ENCODE measurements at regions not wholly inside any gene's neighbourhood (a gene's known extent, or its start where the extent isn't known, plus 50 kb on each side); places are given as distances from the start of the nearest gene placed in this dataset.

DNA sequence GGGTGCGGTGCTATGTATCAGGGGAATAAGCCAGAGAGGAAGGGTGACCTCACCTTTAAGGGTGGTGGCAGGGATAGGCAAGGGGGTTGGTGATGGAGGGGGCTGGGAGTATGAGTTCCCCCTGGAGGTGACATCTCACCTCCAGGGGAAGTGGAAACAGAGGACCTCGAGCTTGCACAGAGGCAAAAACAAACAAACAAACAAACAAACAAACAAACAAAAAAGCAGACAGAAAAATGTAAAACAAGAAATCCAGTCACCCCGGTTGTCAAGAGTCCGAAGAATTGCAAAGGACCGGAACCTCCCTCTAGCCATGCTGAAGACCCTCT is 112.2 kb upstream of the MYL2 start (continued):
- TF ChIP-seq, protein P1, sequence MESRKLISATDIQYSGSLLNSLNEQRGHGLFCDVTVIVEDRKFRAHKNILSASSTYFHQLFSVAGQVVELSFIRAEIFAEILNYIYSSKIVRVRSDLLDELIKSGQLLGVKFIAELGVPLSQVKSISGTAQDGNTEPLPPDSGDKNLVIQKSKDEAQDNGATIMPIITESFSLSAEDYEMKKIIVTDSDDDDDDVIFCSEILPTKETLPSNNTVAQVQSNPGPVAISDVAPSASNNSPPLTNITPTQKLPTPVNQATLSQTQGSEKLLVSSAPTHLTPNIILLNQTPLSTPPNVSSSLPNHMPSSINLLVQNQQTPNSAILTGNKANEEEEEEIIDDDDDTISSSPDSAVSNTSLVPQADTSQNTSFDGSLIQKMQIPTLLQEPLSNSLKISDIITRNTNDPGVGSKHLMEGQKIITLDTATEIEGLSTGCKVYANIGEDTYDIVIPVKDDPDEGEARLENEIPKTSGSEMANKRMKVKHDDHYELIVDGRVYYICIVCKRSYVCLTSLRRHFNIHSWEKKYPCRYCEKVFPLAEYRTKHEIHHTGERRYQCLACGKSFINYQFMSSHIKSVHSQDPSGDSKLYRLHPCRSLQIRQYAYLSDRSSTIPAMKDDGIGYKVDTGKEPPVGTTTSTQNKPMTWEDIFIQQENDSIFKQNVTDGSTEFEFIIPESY (IDR thresholded peaks at IDR 0.05; ENCODE audit: extremely low read depth, insufficient replicate concordance, low read length) = no peak
- TF ChIP-seq, protein P2, sequence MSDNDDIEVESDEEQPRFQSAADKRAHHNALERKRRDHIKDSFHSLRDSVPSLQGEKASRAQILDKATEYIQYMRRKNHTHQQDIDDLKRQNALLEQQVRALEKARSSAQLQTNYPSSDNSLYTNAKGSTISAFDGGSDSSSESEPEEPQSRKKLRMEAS (IDR thresholded peaks at IDR 0.05) = no peak
- TF ChIP-seq EZH2 (IDR thresholded peaks at IDR 0.05) = no peak
- TF ChIP-seq, protein P3, sequence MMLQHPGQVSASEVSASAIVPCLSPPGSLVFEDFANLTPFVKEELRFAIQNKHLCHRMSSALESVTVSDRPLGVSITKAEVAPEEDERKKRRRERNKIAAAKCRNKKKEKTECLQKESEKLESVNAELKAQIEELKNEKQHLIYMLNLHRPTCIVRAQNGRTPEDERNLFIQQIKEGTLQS (IDR thresholded peaks at IDR 0.05) = no peak
- no peak for TF ChIP-seq YY1 (IDR thresholded peaks at IDR 0.05; ENCODE audit: extremely low read depth, insufficient replicate concordance, low read depth, low read length)
- TF ChIP-seq POLR2AphosphoS5 (IDR thresholded peaks at IDR 0.05; ENCODE audit: low read depth, low read length) = no peak
- TF ChIP-seq SIN3A (IDR thresholded peaks at IDR 0.05; ENCODE audit: low read depth) = no peak

DNA sequence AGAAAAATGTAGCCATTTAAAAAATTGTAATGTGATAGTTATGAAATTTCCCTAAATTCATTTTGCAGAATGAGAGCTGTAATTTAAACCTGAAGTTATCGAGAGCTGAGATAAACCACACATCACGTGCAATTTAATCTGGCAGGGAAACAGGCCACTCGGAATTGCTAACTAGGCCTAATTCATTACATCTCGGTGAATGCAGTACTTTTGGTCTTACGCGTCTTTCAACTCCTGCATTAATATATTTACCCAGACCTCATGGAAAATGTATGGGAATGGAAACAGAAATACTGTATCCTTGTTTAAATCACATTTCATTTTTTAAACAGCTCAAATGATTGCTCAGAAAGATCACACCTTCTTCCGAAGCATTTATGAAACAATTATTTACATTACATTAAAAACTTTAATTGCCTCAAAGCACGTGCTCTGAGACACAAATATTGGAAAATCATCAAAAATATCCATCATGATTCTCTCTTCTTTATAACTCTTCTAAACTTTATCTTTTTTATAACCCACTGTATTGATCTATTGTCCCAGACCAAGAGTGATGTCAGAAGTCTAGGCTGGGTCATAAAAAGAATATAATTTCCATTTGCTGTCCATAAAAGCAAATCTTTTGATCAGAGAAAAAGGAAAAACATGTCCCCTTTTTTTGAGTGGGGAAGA is 111.7 kb upstream of the MYL2 start:
- intact Hi-C loops (cut with micrococcal nuclease) = no loop called here
- Histone ChIP-seq H3K79me2 (ENCODE audit: insufficient read depth, low read length) (no peaks in the 10 kb centered on the region), H3K9me2 (ENCODE audit: insufficient read depth) (no peaks in the 10 kb centered on the region), H3K9ac (ENCODE audit: low read length) (no peak overlapping the region), H3K27me3 (ENCODE audit: insufficient read depth, low read length) (no peaks in the 10 kb centered on the region), H3K4me1 (ENCODE audit: control insufficient read depth in 1 of 2, insufficient read depth in 2 of 2, low read length in 2 of 2) (no peaks in the 10 kb centered on the region; a peak in 1 of 4 replicates), H3K9me3 (ENCODE audit: control insufficient read depth in 1 of 2, insufficient read depth in 1 of 2, low read depth in 1 of 2, low read length in 2 of 2) (no peaks in the 10 kb centered on the region), H2AFZ (ENCODE audit: low read depth, low read length, poor library complexity, severe bottlenecking) (no peak overlapping the region), H3K4me3 (replicated peaks in 1 of 2; ENCODE audit: low read depth in 1 of 2, low read length in 2 of 2) (no peak overlapping the region), H3K36me3 (ENCODE audit: control insufficient read depth in 1 of 2, insufficient read depth in 2 of 2, low read length in 2 of 2) (no peaks in the 10 kb centered on the region), H3K4me2 (ENCODE audit: low read length) (no peak overlapping the region), H4K20me1 (ENCODE audit: insufficient read depth) (no peaks in the 10 kb centered on the region), H3K27ac (ENCODE audit: low read depth, low read length) (no peak overlapping the region)
- ChIA-PET RAD21 (ENCODE audit: low non-redundant PET in 1 of 2, low total read pairs in 2 of 2, uncharacterized antibody in 2 of 2, unreplicated experiment in 2 of 2) (no interaction called here), CTCF (no interaction called here), POLR2A (no interaction called here)
- DNase-seq (ENCODE audit: low read depth, low spot score) = no peak
- TF ChIP-seq YY1 (IDR thresholded peaks at IDR 0.05; ENCODE audit: extremely low read depth, insufficient replicate concordance, low read depth, low read length) = no peak
- no peak for TF ChIP-seq CBX3 (IDR thresholded peaks at IDR 0.05; ENCODE audit: low read depth)
- TF ChIP-seq TCF7L2 (IDR thresholded peaks at IDR 0.05; ENCODE audit: borderline replicate concordance, extremely low read depth, insufficient read depth, insufficient read length) = no peak
- no peak for TF ChIP-seq RAD21 (IDR thresholded peaks at IDR 0.05; ENCODE audit: low read depth)
- TF ChIP-seq EZH2phosphoT487 (IDR thresholded peaks at IDR 0.05; ENCODE audit: borderline replicate concordance) = no peak
- no peak for TF ChIP-seq ZFX (IDR thresholded peaks at IDR 0.05)
- TF ChIP-seq, protein P2 (IDR thresholded peaks at IDR 0.05) = no peak
- no peak for TF ChIP-seq POLR2AphosphoS5 (IDR thresholded peaks at IDR 0.05; ENCODE audit: low read depth, low read length)
- no peak for TF ChIP-seq SP1 (IDR thresholded peaks at IDR 0.05; ENCODE audit: low read depth)
- TF ChIP-seq FOSL1 (IDR thresholded peaks at IDR 0.05; ENCODE audit: low read depth) = no peak
- TF ChIP-seq, protein P3 (IDR thresholded peaks at IDR 0.05) = no peak
- no peak for TF ChIP-seq ZNF274 (IDR thresholded peaks at IDR 0.05; ENCODE audit: low read depth, low read length)
- no TSS peak for BruUV-seq (replicated peaks)
- ATAC-seq = no peak
